ENCODE measurements at regions not wholly inside any gene's neighbourhood (a gene's known extent, or its start where the extent isn't known, plus 50 kb on each side); places are given as distances from the start of the nearest gene placed in this dataset.
"Not testable (repeated sequence)": the region's sequence is repeated elsewhere in the genome, so short reads cannot be mapped to it uniquely, and the experiment has no call there.

DNA sequence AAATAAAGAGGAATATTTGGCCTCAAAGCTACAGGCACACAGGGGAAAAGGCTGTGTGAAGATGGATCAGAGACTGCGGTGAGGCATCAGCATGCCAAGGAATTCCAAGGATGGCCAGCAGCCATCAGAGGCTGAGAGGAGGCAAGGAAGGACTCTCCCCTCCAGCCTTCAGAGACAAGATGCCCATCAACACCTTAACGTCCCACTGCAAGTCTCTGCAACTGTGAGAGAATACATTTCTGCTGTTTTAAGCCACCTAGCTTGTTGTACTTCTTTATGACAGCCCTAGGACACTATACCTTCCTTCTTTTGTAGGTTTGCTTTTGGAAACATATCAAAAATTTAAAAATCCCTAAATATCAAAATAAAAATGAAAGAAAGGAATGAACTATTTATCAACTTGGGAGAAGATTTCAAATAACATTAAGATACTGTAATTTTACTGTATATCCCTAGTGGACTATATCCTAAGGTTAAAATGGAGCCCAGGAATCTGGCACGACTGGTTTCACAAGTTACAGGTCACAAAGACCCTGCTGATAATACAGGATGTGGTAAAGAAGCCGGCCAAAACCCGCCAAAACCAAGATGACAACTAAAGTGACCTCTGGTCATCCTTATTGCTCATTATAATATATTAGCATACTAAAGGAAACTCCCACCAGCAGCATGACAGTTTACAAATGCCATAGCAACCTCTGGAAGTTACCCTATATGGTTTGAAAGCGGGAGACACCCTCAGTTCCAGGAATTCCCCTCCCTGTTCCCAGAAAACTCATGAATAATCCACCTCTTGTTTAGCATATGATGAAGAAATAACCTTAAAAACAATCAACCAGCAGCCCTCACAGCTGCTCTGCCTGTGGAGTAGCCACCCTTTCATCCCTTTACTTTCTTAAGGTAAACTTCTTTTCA lies 185.2 kb downstream of the AVL9 start:
- DNase-seq = no peak

DNA sequence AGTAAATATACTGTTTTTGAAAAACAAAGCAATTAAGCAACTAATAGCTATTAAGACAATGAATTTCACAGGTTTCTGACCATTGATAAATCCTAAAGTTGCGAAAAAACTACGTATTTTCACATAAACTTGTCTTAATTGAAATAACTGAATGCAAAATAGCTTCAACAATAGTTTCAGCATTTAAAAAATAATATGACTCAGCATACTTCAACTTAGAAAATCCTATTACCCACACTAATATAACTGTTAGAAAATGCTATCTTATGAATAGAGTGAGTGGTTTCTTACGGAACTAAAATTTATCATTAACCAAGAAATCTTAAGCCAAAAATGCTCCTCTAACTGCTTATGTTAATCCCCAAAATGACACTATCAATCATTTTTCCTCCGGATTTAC lies 183.9 kb downstream of the AVL9 start:
- DNase-seq = no peak

DNA sequence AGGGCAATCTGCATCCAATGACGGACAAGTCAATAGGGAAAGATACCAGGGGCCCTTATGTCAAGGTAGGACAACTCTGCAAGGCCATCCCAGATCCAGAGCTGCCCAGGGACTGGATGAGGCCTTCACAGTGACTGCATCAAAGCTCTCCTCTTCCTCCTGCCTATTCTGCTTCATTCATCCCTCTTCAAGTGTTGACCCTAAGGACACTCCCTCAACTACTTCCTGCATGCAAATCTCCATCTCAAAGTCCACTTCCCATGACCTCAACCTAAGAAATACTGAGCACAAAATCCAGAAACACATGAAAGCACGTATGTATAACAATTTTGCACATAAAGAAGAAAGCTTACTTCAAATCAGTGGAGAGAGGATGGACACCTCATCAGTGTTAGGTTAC lies 182.3 kb downstream of the AVL9 start:
- DNase-seq = no peak

DNA sequence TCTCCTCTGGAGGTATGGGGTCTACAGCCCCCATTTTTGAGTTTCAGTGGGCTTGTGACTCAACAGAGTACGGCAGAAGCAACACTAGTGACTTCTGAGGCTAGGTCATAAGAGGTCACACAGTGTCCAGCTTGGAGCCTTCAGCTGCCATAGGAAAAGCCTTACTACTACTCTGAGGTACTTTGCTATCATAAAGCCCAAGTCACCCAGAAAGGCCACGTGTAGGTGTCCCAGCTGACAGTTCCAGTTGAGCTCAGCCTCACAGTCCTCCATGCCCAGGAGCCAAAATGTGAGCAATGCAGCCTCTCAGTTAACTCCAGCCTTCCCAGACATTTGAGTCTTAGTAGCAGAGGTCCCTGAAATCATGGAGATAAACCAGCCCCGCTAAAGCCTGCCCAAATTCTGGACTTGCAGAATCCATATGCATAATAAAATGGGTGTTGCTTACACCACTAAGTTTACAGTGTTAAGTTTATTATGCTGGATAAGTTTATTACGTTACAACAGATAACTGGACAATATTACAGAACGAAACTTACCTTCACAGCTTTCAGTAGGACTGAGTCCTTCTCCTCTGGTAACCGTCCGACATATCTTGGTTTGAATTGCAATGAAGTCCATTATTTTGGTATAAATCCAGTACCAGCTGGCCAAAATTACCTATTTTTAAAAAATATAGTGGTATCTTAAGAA lies 181.1 kb downstream of the AVL9 start:
- no peak for DNase-seq

DNA sequence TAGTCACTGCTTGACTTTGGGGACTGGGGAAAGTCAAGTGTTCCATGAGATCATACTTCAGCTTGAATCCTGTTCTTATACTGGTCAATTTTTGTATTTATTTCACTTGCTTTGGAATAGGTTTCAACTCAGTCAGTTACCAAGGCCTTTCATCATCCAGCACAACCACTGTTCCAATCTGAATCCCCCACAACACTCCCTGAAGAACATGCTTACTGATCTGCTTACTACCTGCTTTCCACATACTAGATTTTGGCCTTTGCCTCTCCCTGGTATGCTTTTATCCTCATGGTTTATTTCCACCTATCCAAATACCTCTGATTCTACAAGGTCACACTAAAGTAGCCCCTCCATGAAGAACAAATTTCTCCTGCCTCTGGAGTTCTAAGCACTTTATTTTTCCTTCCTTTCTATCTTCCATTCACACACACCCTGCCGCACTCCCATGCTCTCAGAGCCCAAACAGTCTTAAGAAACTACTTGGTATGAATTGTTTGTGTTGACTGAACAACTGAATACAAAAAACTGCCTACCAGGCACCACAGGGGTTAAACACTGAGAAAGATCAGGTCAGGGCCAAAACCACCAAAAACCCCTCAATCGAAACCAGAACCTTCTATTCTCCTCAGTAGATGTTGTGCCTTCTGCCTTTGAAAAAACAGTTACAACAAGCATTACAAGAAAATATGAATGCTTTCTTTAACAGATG lies 178.1 kb downstream of the AVL9 start:
- DNase-seq = no peak

DNA sequence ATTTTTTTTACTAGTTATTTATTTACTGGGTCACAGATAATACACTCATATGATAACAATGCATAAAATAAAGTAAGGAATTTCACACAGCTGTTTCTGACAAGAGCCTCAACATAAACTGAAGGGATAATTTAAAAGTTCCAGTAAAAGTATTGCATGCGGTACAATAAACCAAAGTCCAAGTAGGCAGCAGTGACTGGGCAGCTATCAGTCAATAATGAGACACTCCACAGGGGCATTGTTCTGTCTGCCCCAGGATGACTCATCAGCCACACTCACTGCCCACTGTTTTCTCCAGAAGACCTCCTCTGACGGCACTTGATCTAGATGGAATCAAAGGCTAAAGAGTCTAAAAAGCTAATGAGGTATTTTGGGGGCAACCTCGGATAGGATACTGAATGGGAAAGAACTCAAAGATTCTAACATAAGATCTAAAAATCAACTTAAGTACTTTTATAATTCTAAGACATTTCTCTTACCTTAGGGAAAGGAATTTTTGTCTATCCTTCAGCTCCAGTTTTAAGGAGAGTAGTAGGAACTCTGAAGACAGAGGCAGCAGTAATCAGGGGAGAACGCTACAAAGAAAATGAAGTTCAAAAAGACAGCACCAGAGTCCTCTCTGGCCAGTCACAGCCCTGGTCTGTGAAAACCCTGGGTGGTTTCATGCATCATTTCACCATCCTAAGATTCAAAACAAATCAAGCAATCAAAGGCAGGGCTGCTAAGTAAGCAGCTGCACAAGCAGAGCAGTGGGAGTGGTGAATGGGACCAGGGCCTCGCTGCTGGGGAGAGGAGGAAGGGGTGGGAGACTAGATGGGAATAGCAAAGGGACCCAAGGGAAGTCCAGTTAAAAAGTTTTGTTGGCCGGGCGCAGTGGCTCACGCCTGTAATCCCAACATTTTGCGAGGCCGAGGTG lies 175.1 kb downstream of the AVL9 start:
- no peak for DNase-seq

DNA sequence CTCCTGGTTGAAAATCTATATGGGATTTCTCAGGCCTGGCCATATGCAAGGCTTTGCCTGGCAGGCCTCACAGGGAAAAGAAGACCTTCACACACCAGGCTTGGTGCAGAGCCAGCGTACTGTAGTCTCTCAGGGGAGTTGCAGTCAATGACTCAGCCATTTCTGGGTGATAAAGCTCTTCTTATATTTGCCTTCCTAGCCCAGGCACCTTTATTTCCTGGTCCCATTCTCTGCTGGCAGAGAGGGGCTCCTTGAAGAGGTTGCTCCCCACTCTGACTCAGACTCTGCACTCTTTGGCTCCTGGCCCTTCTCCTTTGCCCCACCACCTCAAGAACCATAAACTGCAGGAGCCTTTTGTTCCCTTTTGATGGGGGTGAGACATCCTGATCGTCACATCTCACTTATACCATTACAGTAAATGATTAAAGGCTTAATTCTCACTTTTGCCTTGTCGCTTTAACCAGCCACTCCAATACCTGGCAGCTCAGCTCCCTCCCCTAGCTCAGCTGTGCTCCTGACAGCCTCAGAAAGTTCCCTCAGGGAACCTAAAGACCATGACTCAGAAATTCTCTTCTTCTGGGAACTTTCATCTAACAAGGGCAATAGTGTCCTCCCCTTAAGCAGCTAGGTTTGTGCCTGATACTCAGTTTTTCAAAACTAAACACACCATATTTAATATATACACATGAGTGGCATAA lies 174.0 kb downstream of the AVL9 start:
- DNase-seq = not testable (repeated sequence)

DNA sequence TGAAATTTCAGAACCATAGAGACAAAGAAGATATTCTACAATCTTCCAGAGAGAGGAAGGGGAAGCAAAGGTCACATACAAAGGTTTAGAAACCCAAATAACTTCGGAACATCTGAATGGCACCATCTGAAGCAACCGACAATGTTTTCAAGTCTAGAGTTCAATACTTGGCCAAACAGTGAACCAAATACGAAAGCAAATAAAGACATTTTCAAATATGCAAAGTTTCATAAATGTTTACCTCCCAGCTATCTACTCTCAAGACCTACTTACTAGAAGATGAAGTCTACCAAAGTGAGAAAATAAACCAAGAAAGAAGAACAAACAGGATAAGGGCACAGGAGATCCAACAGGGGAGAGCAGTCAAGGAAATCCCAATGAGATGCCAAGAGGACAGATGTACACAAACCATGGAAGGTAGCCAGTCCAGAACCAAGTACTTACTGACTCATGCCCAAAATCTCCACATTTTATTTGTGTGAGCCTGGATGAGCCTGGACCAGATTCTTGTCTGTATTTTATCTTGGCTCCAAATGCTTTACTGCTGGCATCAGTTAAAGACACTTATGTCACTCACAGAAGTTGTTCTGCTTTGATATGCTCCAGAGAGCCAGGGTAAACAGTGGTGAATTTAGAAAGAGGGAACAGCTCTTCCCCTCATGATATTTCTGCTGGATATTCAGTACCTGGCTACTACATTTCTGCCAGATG lies 173.3 kb downstream of the AVL9 start:
- not testable (repeated sequence) for DNase-seq

DNA sequence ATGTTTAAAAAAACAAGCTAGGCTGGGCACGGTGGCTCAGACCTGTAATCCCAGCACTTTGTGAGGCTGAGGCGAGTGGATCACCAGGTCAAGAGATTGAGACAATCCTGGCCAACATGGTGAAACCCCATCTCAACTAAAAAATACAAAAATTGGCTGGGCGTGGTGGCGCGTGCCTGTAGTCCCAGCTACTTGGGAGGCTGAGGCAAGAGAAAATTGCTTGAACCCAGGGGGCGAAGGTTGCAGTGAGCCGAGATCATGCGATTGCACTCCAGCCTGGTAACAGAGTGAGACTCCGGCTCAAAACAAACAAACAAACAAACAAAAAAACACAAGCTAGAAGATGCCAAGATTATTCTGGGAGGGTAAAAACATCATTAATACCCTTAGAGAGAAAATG lies 172.3 kb downstream of the AVL9 start:
- not testable (repeated sequence) for DNase-seq

DNA sequence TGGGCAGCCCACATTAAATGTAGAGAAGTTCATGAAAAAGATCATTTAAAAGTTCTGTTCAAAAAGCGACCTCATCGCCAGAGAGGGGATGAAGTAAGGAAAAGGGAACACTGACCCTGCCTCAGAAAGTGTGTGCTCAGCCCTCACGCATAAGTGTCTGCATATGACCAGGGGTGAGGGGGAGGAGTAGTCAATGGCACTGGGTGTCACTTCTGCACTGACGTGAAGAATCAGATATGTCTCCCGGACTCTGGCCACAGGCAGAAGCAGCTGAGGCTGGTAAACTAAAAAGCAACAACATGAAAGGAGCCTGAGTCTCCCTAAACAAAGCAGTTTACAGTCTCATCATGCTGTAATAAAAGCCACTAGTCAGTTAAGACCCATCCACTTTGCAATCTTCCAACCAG lies 168.5 kb downstream of the AVL9 start:
- not testable (repeated sequence) for DNase-seq

DNA sequence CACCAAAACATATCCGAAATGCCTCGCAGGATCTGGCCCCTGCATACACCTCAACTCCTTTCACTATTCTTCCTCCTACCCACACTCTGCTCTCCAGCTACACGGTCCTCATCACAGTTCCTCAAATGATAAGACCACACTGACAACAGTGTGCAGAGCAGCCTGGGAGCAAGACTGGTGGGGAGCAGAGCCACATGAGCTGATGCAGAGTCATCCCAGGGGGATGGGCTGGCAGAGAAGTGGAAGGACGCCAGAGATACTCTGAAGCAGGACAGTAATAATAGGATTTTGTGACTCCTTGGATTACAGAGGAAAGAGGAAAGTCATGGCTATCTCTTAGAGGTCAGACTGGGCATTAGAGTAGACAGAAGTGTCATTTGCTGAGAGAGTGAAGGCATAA lies 167.2 kb downstream of the AVL9 start:
- DNase-seq = not testable (repeated sequence)

DNA sequence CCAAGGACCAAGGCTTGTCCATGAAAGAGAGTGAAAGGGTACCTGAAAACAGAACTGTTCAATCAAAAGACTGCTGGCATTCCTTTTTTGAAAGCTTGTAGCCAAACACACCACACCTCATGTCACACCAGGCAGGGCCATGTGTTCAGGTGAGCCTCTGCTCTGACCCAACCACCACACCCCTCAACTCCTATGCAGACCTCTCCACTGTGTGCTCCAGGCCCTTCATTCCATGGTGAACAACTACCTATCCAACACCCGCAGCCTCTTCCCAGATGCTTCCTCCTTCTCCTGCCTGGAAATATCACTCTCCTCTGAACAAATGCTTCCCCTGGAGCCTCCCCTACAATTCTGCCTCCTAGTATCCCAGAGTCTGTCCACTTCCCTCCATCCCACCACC lies 166.6 kb downstream of the AVL9 start:
- DNase-seq = no peak

DNA sequence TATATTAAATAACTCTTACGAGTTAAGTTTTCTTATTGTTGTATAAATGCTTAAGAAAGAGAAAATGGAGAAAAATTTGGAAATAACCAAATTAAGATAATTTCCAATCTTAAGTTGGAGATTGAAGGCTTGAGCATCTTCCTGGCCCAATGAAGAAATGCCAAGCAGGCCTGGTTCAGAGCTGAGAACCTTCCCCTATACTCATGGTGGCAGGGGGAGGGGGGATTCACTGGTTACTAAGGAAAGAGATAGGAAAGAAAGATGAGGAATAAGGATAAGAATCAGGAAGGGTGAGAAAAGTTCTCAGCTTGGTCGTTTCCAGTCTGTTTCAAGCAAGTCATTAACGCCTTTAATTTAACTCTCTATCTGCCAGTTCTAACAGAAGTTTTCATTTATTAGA lies 166.2 kb downstream of the AVL9 start:
- no peak for DNase-seq

DNA sequence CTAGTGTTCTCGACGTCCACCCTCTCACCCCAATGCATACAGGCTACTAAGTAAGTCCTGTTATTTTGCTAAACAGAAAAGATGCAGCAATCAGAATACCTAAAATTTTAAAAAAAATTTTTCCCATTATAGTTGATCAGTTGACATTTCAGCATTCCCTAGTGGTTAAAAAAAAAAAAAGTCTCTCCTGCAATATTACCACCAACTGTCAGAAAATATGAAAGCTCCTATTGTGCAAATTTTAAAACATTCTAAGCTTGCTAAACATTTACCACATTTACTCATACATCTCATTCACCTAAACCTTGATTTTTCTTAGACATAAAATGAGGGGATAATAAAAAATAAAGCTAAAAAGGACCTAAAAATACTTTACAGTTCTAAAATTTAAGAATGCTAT lies 165.6 kb downstream of the AVL9 start:
- DNase-seq = no peak

DNA sequence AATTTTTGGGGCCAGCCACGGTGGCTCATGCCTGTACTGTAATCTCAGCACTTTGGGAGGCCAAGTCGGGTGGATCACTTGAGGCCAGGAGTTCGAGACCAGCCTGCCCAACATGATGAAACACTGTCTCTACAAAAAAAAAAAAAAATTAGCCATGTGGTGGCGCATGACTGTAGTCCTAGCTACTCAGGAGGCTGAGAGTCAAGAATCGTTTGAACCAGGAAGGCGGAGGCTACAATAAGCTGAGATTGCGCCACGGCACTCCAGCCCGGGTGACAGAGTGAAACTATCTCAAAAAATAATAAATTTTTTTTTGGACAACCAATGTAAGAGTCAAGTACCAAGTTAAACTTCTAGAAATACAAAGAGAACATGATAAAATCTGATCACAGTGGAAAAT lies 164.6 kb downstream of the AVL9 start:
- DNase-seq = no peak

DNA sequence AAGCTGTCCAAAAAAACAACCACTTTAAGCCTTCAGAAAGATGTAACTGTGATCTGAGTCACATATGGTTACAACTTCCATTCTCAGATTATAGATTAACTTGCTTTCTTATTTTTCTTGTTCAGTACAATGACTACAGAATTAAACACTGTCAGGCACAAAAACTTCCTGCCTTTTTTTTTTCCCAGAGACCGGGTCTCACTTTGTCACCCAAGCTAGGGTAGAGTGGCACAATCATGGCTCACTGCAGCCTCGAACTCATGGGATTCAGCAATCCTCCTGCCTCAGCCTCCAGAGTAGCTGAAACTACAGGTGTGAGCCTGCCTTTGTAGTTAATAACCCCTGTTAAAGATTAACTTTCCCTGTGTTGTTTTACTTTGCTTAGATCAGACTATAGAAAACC lies 163.2 kb downstream of the AVL9 start:
- no peak for DNase-seq

DNA sequence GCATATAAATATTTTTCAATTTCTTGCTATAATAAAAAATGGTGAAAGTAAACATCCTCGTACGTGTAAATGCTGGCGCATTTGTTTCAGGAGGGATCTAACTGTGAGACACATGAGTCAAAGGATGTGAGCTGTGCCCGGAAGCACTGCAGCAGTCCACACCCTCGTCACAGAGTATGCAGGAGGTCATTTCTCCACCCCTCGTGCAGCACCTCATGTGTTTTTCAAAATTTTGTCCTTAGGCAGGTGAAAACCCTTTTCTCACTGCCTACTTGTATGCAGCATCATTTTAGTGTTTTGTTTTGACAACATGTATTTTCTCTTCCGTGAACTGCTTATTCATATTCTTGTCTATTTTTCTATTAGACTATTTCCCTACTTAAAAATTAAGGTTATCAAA lies 162.7 kb downstream of the AVL9 start:
- DNase-seq = no peak

DNA sequence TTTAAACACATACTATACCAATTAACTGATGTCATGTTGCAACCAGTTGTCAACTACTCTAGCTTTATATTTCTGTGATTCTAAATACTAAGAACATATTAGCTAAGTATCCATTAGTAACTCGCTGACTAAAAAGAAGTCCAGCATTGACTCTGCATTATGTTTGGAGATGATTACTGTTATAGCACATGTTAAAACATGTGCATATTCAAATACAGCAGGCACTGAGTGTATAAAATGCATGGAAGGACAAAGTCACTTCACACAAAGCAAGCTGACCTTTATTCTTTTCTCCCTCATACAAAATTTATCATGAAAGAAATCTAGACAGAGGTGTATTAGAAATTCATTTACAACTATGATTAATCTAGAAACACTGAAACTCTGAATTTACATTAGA lies 159.3 kb downstream of the AVL9 start:
- not testable (repeated sequence) for DNase-seq

DNA sequence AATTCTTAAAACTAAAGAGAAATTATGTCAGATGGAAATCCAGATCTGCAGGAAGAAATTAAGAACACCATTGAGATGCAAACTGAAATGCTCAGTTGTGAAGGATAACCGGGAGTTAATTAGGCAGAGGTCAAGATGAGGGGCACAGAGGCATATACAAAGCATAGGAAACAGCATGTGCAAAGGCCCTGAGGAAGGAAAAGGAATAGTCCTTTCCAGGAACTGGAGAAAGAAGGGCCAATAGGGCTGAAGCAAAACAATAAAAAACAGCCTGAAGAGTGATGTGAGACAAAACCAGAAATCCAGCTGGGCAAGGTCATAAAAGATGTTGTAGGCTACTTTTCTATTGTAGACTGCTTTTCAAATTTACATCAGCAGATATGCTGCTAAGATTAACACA lies 155.1 kb downstream of the AVL9 start:
- DNase-seq = not testable (repeated sequence)

DNA sequence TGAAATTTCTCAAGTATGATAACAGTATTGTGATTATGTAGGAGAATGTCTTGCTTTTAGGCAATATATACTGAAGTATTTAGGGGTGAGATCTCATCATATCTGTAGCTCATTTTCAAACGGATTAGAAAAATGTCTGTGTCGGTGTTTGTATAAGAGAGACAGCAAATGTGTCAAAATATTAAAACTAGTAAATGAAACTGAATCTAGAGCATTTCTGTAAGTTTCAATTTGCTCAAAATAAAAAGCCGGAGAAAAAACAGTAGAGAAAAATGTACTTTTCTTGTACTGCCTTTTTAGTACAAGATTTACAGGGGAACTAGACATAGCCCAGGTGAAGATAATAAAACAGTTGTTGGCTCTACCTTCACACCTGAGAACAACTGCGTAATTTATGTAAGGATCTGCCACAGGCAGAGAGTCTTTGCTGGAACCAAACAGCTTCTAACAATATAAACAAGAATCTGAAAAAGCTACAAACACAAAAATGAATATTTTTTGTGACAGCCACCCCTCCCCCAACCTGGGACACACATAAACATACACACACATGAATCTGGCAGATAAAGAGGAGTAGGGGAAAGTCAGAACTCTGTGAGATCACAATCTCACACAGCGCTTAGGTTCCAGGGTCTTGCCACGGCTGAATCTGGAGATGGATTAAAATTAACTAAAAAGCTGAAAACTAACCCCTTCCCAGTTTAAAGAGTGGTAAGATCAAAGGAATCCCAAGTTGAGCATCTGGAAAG lies 153.3 kb downstream of the AVL9 start:
- DNase-seq = no peak
